HL-60 (cell line): ENCODE measurements at regions not wholly inside any gene's neighbourhood (a gene's known extent, or its start where the extent isn't known, plus 50 kb on each side); places are given as distances from the start of the nearest gene placed in this dataset.

ENCODE experiments used
- DNase-seq, 2 experiments: peaks; one replicate each; pipeline ENCODE4 v3.0.0-alpha.2; 2010 to 2020; ENCODE audit warnings: low read depth in 1 of 2, low spot score in 1 of 2
- H3K27ac ChIP-seq: fragments of 250-450 bp; sonication (Bioruptor Pico); replicated peaks from 2 replicates; pipeline ENCODE4 v1.5.1; 2020; ENCODE audit warnings: mild to moderate bottlenecking, moderate library complexity
- H3K27me3 ChIP-seq: fragments of 250-450 bp; sonication (Bioruptor Pico); 2 replicates; pipeline ENCODE4 v1.5.1; 2021; ENCODE audit warnings: mild to moderate bottlenecking, moderate library complexity; ENCODE audit not compliant: insufficient read depth, poor library complexity, severe bottlenecking
- H3K4me3 ChIP-seq: replicated peaks from 2 replicates; pipeline ENCODE4 v1.5.1; 2011; ENCODE audit warnings: mild to moderate bottlenecking, control low read depth, low read length; ENCODE audit not compliant: insufficient read depth
- CTCF ChIP-seq: IDR thresholded peaks from one replicate; pipeline ENCODE4 v1.5.1; 2011; ENCODE audit warnings: low read length, control low read depth, inconsistent platforms; ENCODE audit not compliant: insufficient read depth
- GABPA ChIP-seq: IDR thresholded peaks from 2 replicates; pipeline ENCODE4 v1.6.1; 2012; ENCODE audit warnings: low read depth
- POLR2AphosphoS5 ChIP-seq: IDR thresholded peaks from 2 replicates; pipeline ENCODE4 v1.6.1; 2012; ENCODE audit warnings: low read depth
- SPI1 ChIP-seq: IDR thresholded peaks from 2 replicates; pipeline ENCODE4 v1.6.1; 2012; ENCODE audit warnings: low read depth, mild to moderate bottlenecking, borderline replicate concordance
- TF ChIP-seq, protein P1 (sequence below): IDR thresholded peaks from 2 replicates; pipeline ENCODE4 v1.6.1; 2012; ENCODE audit warnings: low read depth; ENCODE audit not compliant: insufficient replicate concordance

DNA sequence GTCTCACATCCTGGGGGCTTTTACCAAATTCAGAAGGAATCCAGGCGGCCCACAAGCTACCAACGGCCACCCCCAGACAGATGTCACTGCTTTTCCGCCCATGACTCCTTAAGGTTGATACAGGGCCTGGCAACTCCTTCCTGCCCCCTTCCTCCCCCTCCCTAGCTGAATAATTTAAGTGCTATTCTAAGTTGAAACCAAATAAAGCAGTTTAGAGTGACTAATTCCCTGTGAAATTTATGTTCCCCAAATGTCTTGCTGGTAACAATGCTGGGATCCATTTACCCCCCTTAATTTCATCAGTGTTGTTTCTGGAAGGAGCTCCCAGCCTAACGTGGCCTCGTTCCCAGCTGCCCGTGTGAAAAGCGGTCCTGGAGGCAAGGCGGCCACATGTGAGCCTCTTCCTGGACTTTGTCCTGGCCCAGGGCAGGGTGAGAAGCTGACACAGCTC lies 109.6 kb downstream of the TMEM130 start:
- Histone ChIP-seq H3K4me3 (no peak overlapping the region), H3K27ac (no peak overlapping the region), H3K27me3 (no peaks in the 10 kb centered on the region)
- TF ChIP-seq, protein P1, sequence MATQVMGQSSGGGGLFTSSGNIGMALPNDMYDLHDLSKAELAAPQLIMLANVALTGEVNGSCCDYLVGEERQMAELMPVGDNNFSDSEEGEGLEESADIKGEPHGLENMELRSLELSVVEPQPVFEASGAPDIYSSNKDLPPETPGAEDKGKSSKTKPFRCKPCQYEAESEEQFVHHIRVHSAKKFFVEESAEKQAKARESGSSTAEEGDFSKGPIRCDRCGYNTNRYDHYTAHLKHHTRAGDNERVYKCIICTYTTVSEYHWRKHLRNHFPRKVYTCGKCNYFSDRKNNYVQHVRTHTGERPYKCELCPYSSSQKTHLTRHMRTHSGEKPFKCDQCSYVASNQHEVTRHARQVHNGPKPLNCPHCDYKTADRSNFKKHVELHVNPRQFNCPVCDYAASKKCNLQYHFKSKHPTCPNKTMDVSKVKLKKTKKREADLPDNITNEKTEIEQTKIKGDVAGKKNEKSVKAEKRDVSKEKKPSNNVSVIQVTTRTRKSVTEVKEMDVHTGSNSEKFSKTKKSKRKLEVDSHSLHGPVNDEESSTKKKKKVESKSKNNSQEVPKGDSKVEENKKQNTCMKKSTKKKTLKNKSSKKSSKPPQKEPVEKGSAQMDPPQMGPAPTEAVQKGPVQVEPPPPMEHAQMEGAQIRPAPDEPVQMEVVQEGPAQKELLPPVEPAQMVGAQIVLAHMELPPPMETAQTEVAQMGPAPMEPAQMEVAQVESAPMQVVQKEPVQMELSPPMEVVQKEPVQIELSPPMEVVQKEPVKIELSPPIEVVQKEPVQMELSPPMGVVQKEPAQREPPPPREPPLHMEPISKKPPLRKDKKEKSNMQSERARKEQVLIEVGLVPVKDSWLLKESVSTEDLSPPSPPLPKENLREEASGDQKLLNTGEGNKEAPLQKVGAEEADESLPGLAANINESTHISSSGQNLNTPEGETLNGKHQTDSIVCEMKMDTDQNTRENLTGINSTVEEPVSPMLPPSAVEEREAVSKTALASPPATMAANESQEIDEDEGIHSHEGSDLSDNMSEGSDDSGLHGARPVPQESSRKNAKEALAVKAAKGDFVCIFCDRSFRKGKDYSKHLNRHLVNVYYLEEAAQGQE = no peak
- TF ChIP-seq SPI1 (no peak), CTCF (no peak), GABPA (no peak), POLR2AphosphoS5 (no peak)
- DNase-seq = no peak

GRCh38 chr7:98761225-98761624 lies 108.6 kb downstream of the TMEM130 start:
- Histone ChIP-seq H3K4me3 (no peak overlapping the region), H3K27me3 (no peaks in the 10 kb centered on the region), H3K27ac (no peak overlapping the region)
- TF ChIP-seq CTCF = no peak
- no peak for DNase-seq

DNA sequence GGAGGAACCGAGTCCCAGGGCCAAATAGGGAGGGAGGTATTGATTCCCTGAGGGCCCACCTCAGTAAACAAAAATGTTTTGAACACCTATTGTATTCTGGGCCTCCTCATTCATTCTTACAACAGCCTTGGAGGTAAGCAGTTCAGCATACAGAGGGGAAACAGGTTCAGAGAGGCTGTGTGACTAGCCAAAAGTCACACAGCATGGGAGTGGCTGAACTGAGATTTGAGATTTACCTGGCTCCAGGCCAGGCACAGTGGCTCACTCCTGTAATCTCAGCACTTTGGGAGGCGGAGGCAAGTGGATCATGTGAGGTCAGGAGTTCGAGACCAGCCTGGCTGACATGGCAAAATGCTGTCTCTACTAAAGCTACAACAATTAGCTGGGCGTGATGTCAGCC lies 107.2 kb downstream of the TMEM130 start:
- Histone ChIP-seq H3K27me3 (no peaks in the 10 kb centered on the region), H3K27ac (no peak overlapping the region), H3K4me3 (no peak overlapping the region)
- no peak for DNase-seq
- TF ChIP-seq CTCF (no peak), SPI1 (no peak), GABPA (no peak), POLR2AphosphoS5 (no peak)
- TF ChIP-seq, protein P1 = no peak

DNA sequence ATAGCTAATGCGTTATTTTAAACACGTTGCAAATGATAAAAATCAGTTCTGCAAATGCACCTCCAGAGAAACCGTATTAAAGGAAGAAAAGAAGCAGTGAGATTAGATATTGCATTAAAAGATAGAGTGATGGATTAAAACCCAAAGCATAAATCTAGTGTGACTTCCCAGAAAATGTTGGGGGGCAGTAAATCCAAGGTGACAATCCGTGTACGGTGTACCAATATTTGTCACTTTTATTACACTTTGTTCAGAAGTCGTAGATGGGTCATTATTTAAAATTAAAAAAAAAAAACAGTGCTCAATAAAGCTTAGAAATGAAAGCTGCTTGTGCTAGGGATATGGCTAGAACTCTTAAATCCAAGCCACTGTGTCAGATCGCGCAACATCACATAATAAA lies 106.4 kb downstream of the TMEM130 start:
- Histone ChIP-seq H3K4me3 (no peak overlapping the region), H3K27me3 (no peaks in the 10 kb centered on the region), H3K27ac (no peak overlapping the region)
- TF ChIP-seq GABPA (no peak), CTCF (no peak), SPI1 (no peak), POLR2AphosphoS5 (no peak)
- TF ChIP-seq, protein P1 = no peak
- no peak for DNase-seq
